GM12801 (cell line): ENCODE measurements at regions not wholly inside any gene's neighbourhood (a gene's known extent, or its start where the extent isn't known, plus 50 kb on each side); places are given as distances from the start of the nearest gene placed in this dataset.

Experiments used
- TF ChIP-seq, protein P1 (sequence below): IDR thresholded peaks from one replicate; pipeline ENCODE4 v1.5.1; 2011; ENCODE audit warnings: control low read depth; ENCODE audit not compliant: insufficient read length; ENCODE audit errors: extremely low read depth

- TF ChIP-seq, protein P1, sequence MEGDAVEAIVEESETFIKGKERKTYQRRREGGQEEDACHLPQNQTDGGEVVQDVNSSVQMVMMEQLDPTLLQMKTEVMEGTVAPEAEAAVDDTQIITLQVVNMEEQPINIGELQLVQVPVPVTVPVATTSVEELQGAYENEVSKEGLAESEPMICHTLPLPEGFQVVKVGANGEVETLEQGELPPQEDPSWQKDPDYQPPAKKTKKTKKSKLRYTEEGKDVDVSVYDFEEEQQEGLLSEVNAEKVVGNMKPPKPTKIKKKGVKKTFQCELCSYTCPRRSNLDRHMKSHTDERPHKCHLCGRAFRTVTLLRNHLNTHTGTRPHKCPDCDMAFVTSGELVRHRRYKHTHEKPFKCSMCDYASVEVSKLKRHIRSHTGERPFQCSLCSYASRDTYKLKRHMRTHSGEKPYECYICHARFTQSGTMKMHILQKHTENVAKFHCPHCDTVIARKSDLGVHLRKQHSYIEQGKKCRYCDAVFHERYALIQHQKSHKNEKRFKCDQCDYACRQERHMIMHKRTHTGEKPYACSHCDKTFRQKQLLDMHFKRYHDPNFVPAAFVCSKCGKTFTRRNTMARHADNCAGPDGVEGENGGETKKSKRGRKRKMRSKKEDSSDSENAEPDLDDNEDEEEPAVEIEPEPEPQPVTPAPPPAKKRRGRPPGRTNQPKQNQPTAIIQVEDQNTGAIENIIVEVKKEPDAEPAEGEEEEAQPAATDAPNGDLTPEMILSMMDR: no peak
These were observed 719.4 kb downstream of the SOCS6 start for GRCh38 chr18:71008257-71008656.

- TF ChIP-seq, protein P1: no peak
These were observed 712.8 kb downstream of the SOCS6 start for GRCh38 chr18:71001597-71001996.

DNA sequence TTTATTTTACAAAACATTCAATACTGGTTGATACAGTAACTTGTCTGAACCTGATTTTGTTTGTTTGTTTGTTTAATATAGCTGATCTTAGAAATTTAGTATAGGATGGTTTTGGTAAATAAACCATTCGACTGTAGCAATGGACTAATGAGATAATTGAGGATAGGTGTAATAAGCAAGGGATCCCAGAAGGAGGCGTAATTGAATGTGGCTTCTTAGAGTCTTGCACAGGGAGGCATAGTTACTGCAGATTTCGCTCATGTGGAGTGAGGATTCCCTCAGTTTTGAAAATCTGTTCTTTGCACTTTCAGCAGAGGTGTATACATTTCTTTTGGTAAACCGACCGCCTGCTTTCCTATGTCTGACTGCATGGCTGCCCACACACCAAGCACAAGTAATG lies 709.6 kb downstream of the SOCS6 start:
- TF ChIP-seq, protein P1: no peak

DNA sequence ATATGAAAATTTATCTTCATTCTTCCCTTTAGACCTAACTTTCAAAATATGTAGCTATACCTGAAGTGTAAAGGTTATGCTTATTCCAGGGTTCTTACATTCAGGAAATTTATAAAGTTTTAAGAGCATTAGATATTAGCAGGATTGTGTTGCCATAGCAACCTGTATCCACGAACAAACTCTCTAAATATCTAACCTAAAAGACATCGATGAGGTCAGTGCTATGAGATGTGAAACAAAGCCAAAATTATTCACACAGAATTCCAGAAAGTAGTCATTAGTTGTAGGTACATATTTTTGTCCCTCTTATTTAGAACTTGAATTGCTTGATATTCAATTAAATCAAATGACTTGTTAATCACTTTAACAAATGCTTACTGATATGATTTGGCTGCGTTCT lies 705.3 kb downstream of the SOCS6 start:
- TF ChIP-seq, protein P1: no peak

GRCh38 chr18:70991577-70991976 lies 702.7 kb downstream of the SOCS6 start:
- TF ChIP-seq, protein P1: no peak

DNA sequence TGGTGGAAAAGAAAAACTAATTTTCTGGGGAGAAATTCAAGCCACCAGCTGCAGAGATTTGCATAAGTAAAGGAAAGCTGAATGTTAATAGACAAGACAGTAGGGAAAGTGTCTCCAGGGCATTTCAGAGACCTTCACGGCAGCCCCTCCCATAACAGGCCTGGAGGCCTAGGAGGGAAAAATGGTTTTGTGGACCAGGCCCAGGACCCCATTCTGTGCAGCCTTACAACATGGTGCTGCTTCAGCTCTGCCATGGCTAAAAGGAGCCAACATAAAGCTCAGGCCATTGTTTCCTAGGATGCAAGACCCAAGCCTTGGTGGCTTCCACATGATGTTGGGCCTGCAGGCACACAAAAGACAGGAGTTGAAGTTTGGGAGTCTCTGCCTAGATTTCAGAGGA lies 697.1 kb downstream of the SOCS6 start:
- TF ChIP-seq, protein P1: no peak

DNA sequence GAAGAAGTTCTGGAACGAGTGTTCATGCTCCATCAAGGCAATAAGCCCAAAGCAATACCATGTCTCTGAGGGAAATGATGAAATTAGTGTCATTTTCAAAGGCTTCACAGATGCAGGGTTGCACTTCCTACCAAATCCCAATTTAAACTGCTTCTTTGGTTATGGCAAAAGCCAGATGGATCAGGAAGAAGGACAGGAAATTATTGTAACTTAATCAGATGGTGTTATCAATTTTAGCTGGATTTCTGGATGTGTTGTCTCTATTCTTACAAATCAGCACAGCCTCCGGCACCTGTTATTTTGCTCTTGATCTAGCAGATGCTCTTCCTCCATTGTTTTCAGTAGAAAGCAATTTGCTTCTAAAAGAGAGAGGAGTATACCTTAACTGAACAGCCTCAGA lies 693.4 kb downstream of the SOCS6 start:
- TF ChIP-seq, protein P1: no peak
